NOMO-1 treated with dmso at 0.1 percent for 144 hours (cell line): ENCODE measurements at regions not wholly inside any gene's neighbourhood (a gene's known extent, or its start where the extent isn't known, plus 50 kb on each side); places are given as distances from the start of the nearest gene placed in this dataset.
A peak's percentile ranks its signal among the peaks of the same experiment; 100 is the strongest.

Experiments
- DNase-seq: peaks from one replicate; lab custom pipeline; 2025; ENCODE audit not compliant: unreplicated experiment; lab: John Stamatoyannopoulos, UW

DNA sequence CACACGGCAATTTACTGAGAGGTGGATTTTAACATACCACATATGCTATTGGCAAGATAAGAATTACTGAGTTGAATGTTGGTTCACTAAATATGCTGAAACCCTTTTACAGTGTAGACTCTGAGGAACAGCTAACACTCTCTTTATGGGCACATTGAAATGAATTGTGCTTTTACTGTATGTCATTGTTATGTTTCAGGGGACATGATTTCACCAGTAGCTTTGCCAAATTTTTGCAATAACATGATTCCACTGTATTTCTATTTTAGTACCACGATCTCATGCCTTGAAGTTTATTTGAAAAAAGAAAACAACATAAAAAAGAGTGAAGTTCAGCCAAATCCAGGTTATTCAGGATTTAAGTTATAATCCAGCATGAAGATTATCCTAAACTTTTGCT, 188.5 kb downstream of the HLX start:
- no peak for DNase-seq

DNA sequence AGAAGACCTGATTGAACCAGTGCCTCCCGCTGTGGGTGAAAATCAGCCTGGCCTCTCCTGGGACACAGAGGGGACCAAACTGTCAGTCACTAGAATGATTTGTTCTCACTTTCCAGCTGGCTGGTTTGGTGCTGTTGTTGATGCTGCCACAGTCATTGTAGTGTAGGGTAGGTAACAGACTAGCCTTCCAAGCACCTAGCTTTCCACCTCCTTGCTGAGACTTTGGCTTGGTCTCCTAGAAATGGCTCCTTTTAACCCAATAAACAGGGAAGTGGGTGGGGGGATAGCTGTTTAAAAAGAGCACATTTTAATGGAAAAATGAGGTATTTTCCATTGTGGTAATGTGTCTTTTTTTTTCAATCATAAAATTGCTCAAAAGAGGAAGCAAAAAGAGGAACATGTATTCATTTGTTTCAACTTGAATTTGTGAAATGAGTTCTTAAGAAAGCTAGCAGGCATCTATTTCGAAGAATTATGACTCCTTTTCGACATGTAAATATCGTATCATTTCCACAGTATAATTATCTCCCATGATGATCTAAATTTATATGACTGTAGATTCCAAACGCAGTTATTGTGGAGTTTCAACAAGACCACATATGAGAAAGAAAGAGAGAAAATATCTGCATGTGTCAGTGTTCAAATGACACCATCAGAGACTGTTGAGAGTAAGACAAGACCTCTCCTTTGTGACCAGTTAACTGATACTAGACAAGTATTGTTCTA, 190.1 kb downstream of the HLX start:
- peak; percentile 57 for DNase-seq

DNA sequence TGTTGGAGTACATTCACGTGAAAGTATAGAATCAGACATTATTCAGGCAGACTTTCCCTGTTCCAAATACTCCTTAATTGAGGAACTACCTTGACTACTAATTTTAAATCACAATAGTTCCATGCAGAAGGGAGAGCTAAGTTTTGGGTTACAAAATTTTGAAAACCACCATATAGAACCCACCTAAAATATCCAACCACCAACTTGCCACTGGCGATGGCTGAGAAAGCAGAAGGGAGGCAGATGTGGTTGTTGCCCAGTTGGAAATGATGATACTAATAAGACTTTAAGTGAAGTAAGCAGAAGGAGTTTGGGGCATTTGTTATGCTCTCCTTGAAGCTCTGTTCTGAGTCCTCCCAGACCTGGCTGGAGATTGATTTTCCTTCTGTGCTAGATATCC, 190.7 kb downstream of the HLX start:
- no peak for DNase-seq

DNA sequence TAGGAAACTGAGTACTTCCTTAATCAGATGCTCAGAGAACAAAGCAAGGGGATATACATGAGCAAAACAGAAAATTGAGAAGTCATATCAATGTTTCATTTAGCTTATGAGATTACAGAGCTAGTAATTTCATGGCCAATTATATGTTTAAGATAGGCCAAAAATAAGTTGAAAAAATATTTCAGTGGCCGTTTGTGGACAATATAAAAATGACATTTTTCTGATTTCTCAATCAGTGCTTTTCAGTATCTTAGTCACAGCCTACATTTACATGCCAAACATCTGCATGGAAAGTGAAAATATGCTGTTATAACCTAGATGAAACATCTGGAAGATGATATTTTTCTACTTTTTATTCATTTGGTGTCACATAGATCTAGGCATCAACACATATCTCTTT, 192.5 kb downstream of the HLX start:
- no peak for DNase-seq

DNA sequence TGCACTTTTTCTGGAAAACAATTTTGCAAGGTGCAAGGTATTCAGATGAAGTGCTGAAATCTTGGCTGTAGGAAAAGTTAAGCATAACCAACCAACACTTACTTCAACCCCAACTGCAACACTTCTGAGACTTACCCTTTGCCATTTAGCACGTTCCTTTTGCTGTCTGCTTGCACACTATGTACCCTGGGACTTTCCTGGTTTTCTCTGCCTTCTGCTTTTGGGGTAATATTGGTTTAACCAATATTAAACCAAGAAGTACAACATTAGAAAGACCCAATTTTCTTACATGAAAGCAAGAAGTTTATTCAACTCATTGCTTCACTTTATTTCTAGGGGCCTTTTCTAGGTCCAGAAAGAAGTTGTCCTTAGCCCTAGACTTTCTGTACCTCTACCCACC, 193.0 kb downstream of the HLX start:
- no peak for DNase-seq

DNA sequence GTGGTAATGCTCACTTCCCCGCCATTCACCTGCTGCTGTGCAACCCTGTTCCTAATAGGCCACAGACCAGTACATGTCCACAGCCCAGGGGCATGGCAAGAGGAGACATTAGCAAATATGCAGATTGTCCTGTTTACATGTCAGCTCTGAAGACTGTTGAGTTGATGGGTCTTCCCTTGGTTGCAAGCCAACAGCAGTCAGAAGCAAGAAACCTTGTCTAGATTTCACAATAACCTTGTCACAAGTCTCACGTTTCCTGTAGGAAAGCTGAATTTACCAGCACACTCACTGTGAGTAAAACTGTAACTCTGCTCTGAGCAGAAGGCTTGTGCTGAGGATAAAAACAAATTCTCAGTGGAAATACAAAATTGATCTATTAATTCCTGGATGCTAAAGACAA, 195.1 kb downstream of the HLX start:
- peak; percentile 58 for DNase-seq

DNA sequence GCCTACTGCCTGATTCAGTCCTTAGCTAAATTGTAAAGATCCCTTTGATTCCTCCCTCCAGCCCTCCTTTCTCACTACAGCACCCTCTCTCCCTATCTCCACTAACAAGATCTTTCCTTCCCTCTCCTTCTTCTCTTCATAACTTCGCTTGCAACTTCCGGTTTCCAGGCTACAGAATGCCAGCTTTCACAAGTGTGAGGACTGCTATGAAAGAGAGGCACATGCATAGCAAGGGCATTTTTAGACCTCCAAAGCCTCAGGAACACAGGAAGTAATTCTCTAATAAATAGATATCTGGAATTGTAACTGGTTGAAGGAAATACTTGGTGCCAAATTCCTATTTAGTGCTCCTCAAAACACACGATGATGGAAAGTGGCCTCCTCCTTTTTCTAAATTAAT, 196.7 kb downstream of the HLX start:
- no peak for DNase-seq

DNA sequence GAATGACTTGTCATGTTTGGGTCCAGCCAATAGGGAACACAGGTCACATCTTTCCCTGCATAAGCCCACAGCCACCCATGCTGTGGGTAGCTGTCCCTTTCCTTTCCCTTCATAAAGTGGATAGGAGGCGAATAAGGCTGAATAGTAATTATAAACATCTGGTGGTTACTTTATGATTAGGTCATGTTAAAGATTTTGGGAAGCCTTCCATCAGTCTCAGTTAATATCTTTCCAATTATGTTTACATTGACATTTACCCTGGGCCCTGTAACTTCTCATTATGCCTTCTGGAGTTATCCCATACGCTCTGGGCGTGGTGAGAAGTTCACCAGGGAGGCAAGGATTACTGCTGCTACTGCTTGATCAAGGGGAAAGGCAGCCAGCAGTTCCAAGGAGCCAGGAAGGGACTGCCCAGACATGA, 197.2 kb downstream of the HLX start:
- no peak for DNase-seq

DNA sequence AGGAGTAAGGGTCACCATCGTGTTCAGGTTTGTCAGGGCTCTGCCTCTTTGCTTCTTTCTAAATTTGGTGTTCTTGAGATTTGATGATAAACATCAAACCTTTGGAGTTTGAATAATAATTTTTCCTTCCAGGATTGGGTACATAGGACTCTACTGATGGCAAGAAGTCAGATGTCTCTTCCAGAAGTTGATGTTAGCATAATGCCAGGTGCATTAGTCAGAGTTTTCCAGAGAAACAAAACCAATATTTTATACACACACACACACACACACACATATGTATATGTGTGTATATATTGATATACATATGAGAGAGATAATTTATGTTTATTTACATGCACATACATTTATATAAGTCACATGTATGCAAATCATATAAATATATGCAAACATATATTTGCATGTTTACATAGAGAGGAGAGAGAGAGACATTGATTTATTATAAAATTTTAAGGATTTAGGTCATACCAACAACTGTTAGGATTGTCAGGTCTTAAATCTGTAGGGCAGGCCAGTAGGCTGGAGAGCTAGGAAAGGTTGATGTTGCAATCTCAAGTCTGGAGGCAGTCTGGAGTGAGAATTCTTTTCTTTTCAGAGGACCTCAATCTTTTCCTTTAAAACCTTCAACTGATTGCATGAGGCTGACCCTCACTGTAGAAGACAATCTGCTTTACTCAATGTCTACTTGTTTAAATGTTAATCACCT, 199.2 kb downstream of the HLX start:
- no peak for DNase-seq

DNA sequence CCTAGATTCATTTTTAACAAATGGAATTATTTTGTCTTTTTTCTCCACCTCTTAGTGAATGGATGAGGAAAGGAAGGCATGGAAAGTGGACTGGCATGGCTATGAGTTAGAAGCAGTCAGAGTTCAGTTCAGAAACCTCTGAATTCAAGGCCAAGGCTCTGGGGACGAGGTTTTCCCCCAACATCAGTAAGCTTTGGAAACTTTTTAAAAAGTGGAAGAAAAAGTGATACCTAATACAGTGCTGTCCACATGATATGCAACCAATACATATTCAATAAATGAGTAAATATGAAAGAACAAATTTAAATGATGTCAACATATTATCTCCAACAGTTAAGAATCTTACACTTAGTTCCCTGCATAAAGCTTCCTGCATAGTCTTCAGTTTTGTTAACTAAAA, 204.7 kb downstream of the HLX start:
- DNase-seq = no peak

DNA sequence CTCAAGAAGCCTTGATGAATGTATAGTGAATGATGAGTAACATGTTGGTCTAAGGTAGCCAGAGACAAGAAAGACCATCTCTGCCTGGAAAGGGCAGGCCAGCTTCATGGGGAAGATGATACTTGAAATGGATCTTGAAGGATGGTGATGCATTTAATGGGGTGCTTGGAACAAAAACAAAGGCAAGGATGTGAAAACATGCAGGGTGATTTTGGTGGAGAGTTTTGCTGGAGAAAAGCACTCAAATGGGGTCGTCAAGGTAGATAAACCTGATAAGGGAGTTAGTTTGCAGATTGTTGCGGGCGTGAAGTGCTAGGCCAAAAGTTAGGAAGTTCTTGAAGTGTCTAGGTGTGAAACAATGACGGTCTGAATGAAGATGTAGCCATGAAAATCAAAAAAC, 205.4 kb downstream of the HLX start:
- DNase-seq = no peak

DNA sequence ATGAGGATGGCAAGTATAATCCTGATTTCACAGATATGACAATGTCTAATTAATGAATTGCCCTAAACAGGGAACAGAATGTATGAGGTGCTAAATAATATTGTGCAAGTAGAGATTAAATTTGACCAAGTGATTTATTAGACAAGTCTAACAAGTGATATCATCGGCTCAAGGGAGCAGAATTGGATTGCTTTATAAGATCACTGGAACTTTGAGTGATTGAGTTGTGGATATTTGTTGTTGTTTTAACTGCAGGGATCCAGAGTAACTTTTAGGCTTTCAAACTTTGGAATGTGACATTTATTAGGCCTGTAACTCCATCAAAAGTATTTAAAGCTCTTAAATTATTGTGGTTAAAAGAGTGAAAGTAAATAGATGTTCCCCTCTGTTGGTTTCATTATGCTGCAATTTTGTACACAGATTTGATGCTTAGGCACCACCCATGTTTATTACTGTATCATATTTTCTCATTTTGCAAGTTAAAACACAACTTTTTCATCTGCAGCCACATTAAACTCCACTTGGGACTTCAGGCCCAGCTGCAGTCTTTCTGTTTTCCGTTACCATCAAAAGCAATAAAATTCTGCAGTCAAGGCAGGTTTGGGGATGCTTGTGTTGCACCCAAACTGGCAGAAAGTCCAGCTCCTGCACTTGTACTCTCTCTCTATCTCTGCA, 206.6 kb downstream of the HLX start:
- no peak for DNase-seq

DNA sequence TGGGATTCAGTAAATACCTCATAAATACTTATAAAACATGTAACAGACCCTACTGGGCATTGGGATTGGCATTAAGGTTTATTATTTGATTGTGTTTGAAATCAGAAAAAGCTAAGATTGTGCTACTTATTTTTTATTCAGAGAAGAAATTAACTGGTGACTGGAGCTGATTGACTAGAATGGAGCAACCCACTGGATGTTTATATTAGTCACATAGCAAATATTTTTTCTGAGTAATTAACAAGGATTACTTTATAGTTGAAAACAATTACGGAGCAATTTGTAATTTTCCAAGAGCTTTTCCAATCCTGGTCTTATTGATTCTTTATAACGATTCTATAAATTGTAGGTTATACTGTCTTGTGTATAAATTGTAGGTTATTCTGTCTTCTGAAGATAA, 208.7 kb downstream of the HLX start:
- no peak for DNase-seq

DNA sequence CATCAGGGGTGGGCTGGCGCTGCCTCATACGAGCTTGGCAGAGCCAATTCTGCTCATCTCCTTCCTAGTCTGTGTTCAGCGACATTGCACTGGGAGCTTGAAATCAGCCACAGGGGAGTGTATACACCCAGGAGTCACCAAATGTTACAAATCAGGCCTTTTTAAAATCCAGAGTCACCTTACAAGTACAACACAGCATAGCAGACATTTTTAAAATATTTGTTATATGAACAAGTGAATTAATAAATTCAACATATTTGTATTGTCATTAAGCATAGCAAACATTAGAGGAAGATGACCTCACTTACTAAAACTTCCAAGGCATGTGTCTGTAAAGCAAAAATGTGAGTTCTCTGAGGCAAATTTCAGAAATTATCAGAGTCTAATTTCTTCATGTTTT, 210.0 kb downstream of the HLX start:
- DNase-seq = no peak

DNA sequence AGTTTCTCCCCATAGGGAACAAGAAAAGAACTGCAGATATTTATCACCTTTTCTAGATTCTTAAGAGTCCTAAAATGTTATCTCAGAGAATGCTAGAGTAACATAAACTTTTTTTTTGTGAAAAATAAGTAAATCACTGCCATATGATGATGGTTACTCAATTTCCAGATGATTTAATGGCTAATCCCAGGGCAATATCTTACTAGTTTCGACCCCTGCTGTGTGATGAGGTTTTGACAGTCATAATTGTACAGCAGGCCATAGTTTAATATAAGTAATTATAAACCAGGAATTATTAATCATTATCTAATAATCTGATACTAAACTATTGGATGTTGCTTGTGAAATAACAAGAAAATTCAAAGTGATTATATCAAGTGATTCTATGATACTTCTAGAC, 210.6 kb downstream of the HLX start:
- DNase-seq = no peak

DNA sequence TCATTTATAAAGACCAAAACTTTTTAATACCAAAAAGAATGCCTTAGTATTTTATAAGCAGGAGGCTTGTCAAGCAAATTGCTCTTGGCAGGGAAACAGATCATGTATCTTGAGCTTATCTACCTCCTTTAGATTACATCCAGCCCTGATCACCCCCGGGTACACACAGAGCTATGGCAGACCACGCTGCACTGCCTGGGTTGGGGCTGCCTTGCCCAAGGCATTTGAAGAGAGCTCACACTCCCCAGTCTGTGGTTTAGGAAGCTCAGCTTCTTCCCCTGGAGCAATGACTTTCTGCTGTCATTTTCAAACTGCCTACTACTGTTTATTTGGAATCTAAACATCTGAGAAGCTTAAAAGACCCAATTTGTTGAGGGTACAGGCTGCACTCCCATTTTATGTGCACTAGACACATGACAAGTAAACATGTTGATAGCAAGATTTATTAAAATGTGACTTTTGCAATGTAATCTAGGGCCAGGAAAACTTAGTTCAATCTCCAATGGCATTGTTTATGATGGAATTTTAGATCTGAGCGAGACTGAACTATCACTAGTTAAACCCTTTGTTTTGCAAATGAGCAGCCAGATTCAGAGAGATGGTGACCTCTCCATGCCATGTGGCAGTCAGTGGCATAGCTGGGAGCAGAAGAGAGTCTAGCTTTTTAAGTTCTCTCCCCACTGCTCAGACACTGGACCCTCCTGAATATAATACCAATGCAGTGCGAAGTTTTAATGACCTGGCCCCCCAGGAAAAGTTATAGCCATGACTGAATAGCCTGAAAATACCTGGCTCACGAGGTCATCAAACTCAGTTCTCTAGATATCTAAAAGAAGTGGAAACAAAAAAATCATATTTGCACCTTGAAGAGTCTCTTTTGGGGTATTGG, 214.9 kb downstream of the HLX start:
- DNase-seq = no peak

DNA sequence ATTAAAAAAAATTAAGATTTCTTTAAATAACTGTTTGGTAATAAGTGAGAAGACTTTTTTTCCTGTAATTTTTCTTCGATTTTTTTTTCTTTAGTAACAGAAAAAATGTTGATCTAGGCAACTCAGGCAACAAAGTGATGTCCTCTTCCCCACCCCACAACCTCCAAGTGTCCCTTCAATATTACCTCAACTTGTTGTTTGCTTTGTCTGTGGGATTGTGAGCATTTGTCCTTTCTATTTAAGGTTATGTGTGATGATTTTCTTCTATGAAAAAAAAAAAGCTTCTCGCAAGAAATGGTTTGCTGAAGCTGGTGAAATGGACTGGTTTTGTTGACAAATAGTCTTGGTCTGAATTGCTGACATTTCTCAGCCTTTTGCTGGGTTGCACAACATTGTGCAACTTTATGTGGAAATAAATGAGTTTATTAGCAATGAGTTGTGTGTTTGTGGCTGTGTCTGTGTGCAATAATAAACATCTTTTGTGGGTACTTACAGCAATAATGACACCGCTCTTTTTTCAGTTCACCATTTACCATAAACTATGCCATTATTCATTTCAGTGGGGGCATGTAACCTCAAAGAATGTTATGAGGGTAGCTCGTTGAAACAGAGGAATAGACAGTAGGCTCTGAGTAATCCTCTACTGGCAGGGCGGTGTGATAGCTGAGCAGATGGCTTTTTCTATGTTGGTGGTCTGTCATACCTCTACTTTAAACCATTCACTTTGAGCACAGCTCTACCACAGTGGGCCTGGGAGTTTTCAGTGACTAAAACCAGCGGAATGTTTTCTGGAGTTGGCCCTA, 218.4 kb downstream of the HLX start:
- DNase-seq = peak; percentile 86

DNA sequence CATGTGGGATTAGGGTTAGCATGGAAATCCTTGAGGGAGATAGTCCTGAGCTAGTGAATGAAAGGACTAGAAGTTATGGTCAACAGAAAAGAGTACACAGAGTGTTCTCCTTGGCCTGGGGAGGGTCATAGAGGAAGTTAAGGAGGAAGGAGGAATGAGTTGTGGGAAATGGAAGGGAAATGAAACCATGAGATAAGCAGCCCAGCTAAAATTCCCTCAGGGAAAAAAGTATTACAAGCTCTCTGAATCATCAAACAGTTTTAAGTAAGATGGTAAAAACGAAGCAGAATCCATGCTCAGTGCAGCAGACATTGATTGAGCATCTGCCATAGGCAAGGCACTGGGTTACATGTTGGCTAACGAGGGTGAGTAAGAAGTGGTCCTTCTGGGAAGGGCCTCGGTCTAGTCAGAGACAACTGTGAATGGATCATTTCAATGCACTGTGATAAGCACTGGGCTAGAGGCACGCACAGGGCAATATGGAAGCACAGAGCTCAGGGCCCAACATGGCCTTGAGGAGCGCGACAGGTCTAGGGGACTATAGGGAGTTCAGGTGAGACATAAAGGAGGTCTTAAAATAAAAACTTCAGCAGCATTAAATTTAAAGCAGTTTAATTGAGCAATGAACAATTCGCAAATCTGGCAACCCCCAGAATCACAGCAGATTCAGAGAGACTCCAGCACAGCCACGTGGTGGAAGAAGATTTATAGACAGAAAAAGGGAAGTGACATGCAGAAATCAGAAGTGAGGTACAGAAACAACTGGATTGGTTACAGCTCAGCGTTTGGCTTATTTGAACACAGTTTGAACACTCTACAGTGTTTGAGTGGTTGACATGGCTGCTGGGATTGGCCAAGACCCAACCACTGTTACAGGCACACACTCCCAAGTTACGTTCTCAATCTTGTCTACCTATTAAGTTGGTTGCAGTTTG, 219.5 kb downstream of the HLX start:
- peak; percentile 87 for DNase-seq
